ENCODE measurements at regions not wholly inside any gene's neighbourhood (a gene's known extent, or its start where the extent isn't known, plus 50 kb on each side); places are given as distances from the start of the nearest gene placed in this dataset.

DNA sequence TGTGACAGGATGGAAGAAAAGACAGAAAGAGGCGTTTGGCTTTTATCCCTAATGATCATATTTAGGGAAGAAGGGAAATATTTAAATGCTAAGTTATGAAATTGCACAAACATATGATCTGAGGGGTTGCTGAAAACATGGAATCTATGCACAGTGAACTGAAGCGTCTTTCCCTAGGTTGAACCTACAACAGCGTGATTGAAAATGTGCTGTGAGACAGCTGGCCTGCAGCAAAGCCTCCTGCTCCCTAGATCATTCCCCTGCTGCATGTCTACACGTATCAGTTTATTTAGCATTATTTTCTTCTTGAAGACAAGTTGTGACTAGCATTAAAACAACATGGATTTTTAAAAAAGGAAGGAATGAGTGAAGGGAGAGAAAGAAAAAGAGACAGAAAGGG is 272.5 kb upstream of the TRAM1L1 start:
- H3K4me3 Mint-ChIP-seq: no peak overlapping the region
- H3K27me3 Mint-ChIP-seq: no peaks in the 10 kb centered on the region
- ATAC-seq (replicated peaks) (no peak), DNase-seq (no peak)
- no peaks in the 10 kb centered on the region for H3K9me3 Mint-ChIP-seq
- no peaks in the 10 kb centered on the region for H3K4me1 Mint-ChIP-seq
- no peaks in the 10 kb centered on the region for H3K36me3 Mint-ChIP-seq
- H3K27ac Mint-ChIP-seq: no peak overlapping the region

DNA sequence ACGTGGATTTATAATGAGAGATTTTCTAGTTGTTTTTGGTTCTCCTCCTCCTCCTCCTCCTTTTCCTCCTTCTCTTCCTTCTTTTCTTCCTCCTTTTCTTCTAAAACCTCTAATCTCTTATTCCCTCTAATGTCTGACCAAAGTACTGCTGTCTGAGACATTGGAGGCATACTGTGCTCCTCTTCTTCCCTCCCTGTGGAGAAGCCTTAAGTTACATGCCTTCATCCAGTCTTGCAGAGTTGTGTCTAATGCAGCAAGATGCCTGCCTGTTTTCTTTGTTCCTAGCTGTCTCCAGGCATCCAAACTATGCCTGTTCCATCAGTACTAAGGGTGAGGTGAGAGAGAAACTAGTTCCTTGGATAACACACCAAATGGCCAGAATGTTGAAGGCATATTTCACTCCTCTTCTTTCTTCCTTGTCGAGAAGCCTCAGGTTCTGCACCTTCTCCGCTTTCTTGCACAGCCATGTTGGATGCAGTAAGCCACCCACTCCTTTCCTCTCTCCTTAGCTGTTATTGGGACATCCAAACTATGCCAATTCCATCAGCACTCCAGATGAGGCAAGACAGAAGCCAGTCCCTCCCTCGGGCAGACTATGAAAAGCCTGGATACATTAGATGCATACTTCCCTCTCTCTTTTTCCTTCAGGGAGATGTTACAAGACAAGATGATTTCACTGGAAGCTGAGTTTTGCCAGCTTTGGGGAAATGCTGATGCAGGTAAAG is 285.7 kb upstream of the TRAM1L1 start:
- Mint-ChIP-seq H3K27ac (no peak overlapping the region), H3K4me1 (no peaks in the 10 kb centered on the region), H3K4me3 (no peak overlapping the region), H3K27me3 (no peaks in the 10 kb centered on the region), H3K9me3 (peaks cover 0 to 2% of the 10 kb centered on the region in 2 donors), H3K36me3 (no peaks in the 10 kb centered on the region)
- DNase-seq (no peak), ATAC-seq (replicated peaks) (no peak)

DNA sequence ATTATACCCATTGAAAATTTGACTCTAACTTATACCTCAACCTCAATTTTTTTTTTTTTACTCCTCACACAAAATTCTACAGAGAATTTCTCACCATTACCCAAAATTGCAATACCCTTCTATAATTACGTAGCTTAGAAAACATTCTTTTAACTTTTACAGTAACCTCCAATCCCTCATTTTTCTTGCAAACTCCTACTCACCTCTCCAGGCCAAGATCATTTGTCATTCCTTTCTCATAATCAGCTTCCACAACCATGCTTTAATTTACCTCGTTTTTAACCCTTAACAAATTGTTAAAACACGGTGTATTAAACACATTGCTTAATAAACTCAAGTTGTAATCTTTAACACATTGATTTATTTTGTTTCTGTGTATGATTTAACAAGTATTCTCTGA is 289.7 kb upstream of the TRAM1L1 start:
- ATAC-seq (replicated peaks): no peak
- H3K9me3 Mint-ChIP-seq: peaks cover 0 to 2% of the 10 kb centered on the region in 2 donors
- no peaks in the 10 kb centered on the region for H3K36me3 Mint-ChIP-seq
- no peaks in the 10 kb centered on the region for H3K27me3 Mint-ChIP-seq
- no peak for DNase-seq
- no peak overlapping the region for H3K4me3 Mint-ChIP-seq
- no peak overlapping the region for H3K27ac Mint-ChIP-seq
- no peaks in the 10 kb centered on the region for H3K4me1 Mint-ChIP-seq

DNA sequence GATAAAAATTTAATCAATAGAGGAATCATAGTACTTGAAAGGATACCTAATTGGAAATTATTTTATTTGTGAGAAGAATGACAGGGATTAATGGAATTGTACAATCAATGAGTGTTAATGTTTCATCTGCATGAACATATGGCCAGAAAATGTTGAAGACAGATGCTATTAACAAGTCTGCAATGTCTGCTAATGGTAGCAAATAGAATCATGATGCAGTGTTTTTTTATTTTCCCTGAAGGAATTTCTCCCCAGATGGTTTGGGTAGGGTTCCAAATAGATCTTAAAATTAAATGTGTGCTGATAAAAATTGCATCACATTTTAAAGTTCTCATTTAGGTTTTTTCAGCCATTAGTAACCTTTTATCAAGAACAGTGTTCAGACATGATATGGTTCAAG is 291.3 kb upstream of the TRAM1L1 start:
- H3K4me3 Mint-ChIP-seq: no peak overlapping the region
- DNase-seq (no peak), ATAC-seq (replicated peaks) (no peak)
- H3K27me3 Mint-ChIP-seq: no peaks in the 10 kb centered on the region
- H3K27ac Mint-ChIP-seq: no peak overlapping the region
- no peaks in the 10 kb centered on the region for H3K36me3 Mint-ChIP-seq
- no peaks in the 10 kb centered on the region for H3K9me3 Mint-ChIP-seq
- H3K4me1 Mint-ChIP-seq: no peaks in the 10 kb centered on the region

DNA sequence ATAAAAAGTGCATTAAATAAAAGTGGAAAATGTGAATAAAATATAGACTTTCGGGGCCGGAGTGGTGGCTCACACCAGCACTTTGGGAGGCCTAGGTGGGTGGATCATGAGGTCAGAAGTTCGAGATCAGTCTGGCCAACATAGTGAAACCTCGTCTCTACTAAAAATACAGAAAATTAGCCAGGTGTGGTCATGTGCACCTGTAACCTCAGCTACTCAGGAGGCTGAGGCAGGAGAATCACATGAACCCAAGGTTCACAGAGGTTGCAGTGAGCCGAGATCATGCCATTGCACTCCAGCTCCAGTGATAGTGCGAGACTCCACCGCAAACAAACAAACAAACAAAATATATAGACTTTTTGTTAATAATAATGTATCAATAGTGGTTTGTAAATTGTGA is 293.6 kb upstream of the TRAM1L1 start:
- no peaks in the 10 kb centered on the region for H3K4me1 Mint-ChIP-seq
- H3K27me3 Mint-ChIP-seq: no peaks in the 10 kb centered on the region
- H3K9me3 Mint-ChIP-seq: no peaks in the 10 kb centered on the region
- no peak overlapping the region for H3K4me3 Mint-ChIP-seq
- H3K27ac Mint-ChIP-seq: no peak overlapping the region
- ATAC-seq (replicated peaks) (no peak), DNase-seq (no peak)
- H3K36me3 Mint-ChIP-seq: no peaks in the 10 kb centered on the region

DNA sequence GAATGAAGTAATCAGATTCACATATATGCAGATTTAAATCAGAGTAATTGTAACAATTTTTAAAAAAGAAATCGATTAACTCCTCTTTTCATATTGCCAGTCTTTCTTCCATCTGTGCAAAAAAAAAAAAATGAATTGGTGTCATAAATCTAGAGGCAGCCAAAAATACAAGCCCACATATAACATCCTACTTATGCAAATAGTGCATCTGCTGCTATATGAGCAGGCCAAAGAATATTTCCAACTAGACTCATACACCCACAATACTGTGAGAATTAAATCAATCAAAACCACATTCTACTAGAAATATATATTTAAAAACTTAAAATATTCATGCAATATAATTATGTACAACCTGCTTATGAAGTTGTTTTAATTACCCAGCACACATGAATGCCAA is 298.1 kb upstream of the TRAM1L1 start:
- no peaks in the 10 kb centered on the region for H3K27me3 Mint-ChIP-seq
- H3K27ac Mint-ChIP-seq: no peak overlapping the region
- no peaks in the 10 kb centered on the region for H3K36me3 Mint-ChIP-seq
- DNase-seq: no peak
- H3K4me3 Mint-ChIP-seq: no peak overlapping the region
- ATAC-seq (replicated peaks): no peak
- H3K4me1 Mint-ChIP-seq: no peaks in the 10 kb centered on the region
- H3K9me3 Mint-ChIP-seq: no peaks in the 10 kb centered on the region

DNA sequence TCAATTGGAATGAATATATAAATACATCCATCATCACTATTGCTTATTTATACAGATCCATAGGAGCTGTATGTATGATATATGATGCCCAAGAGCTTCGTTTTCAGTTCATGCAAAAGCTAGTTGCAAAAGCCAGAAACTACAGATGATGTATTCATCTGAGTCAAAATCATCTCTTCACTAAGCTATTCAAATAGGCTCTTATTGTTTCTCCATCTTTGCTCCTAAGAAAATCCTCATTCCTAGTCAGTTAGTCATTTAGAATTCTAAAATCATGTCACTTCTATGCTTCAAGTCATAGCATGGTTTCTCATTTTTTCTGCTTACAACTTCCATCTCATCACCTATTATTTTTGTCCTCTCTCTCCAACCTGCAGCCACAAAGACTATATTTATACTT is 300.1 kb upstream of the TRAM1L1 start:
- Mint-ChIP-seq H3K9me3 (no peaks in the 10 kb centered on the region), H3K27ac (no peak overlapping the region), H3K27me3 (no peaks in the 10 kb centered on the region), H3K36me3 (no peaks in the 10 kb centered on the region), H3K4me1 (no peaks in the 10 kb centered on the region), H3K4me3 (no peak overlapping the region)
- DNase-seq (no peak), ATAC-seq (replicated peaks) (no peak)

DNA sequence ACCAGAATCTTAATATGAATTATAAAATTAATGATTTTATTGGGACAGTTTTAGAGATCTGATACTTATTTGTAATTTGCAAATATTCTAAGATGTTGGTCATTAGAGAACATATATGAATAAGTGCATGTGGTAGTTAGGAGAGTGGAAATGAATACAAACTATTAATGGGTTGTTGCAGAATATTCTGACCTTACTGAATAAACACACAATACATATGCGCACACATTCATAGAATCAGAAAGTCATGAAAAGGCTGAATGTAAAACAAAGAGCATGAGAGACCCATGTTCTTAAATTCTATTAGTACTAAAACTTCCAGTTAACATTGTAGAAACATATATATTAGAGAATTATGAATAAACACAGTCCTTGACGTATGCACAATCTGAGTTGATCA is 301.7 kb upstream of the TRAM1L1 start:
- ATAC-seq (replicated peaks): no peak
- no peak for DNase-seq
- Mint-ChIP-seq H3K27ac (no peak overlapping the region), H3K36me3 (no peaks in the 10 kb centered on the region), H3K27me3 (no peaks in the 10 kb centered on the region), H3K4me1 (no peaks in the 10 kb centered on the region), H3K9me3 (no peaks in the 10 kb centered on the region), H3K4me3 (no peak overlapping the region)

DNA sequence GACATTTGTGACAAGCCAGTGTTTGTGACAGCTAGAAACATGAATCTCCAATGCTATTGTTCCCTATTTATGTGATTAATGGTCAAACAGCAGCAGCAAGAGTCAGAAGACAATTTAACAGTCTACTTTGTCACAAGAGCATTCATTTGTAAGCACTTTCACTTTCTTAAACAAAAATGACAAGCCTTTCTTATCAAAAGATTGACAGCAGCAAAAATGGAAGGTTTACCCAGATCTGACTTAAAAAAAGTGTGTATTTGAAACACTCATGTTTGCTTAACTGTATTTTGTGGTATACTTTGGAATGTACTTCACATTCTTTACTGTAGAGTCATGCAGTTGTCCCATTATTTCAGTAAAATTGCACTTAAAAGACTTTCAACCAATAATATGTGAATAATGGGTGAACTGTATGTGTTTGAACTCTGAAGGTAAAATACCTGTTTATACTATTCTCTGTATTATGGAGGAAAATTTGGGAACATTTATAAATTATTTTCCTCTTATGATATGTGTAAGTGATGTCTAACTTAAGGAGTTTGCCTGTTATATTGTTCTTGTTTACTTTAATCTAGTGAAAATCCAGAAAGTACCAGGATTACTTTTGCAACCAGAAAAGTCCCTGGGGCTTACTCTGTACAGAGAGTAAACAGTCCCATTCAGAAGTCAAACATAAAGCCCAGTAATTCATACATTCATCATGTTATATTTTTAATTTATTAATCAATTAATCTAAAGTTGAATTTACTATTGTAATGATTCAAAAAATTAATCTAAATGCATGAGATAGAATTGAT is 314.9 kb upstream of the TRAM1L1 start:
- H3K36me3 Mint-ChIP-seq: no peaks in the 10 kb centered on the region
- no peak for DNase-seq
- no peak overlapping the region for H3K27ac Mint-ChIP-seq
- no peaks in the 10 kb centered on the region for H3K9me3 Mint-ChIP-seq
- H3K4me1 Mint-ChIP-seq: no peaks in the 10 kb centered on the region
- no peaks in the 10 kb centered on the region for H3K27me3 Mint-ChIP-seq
- no peak overlapping the region for H3K4me3 Mint-ChIP-seq
- ATAC-seq (replicated peaks): no peak

DNA sequence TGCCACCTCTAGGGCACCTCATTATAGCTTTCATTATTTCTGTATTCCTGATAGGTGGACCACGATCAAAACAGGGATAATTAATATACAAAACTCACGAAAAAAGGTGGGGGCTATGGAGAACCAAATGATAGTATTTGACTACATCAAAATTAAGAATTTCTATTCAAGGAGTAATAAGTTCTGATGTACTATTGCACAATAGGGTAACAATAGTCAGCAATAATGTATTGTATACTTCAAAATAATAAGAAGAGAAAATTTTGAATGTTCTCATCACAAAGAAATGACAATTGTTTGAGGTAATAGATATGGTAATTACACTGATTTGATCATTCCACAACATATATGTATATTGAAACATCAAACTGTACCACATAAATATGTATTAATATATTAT is 327.3 kb upstream of the TRAM1L1 start:
- Mint-ChIP-seq H3K4me3 (no peak overlapping the region), H3K27me3 (no peaks in the 10 kb centered on the region)

DNA sequence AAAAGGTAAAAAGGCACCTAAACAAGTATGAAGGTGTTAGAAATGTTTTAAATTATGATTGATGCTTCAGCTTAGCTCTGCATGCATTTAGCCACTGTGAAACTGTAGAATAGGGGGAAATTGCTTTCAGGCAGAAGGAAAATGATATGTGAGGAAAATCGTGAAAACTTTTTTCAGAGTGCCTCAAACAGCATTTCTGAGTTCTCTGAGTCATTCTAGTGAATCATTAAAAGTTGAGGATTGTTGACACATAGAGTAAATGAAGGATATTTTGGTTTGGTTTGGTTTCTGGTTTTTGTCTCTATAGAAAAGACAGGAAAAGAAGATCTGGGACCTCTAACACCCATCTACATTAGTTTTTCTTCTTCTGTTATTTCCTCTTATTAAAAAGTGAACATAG is 332.5 kb upstream of the TRAM1L1 start:
- ATAC-seq (replicated peaks): no peak
- Mint-ChIP-seq H3K27ac (no peak overlapping the region), H3K9me3 (no peaks in the 10 kb centered on the region), H3K4me3 (no peak overlapping the region), H3K36me3 (no peaks in the 10 kb centered on the region), H3K4me1 (no peaks in the 10 kb centered on the region), H3K27me3 (no peaks in the 10 kb centered on the region)
- DNase-seq: no peak

More for the DNA sequence above, 327.3 kb upstream of the TRAM1L1 start:
- Mint-ChIP-seq H3K4me1 (no peaks in the 10 kb centered on the region), H3K27ac (no peak overlapping the region), H3K36me3 (no peaks in the 10 kb centered on the region), H3K9me3 (peaks cover 0 to 2% of the 10 kb centered on the region in 2 donors)
- ATAC-seq (replicated peaks): no peak
- no peak for DNase-seq

DNA sequence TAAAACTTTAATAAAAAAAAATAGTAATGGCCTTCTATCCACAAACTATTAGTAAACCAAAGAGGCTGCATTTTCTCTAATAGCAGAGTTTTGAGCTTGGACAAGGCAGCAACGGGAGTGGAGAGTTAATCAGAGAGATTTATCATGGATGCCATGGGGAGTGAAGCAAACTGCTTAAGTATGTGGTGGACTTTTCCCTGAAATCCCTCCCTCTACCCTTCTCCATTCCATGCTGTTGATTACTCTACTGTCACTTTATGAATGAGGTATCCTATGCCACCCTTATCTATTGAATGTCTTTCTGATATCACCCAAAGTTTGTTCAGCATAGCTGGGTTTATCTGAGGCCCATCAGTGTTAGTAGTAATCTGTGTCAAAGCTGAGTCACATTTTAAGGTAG is 335.6 kb upstream of the TRAM1L1 start:
- H3K36me3 Mint-ChIP-seq: no peaks in the 10 kb centered on the region
- DNase-seq (no peak), ATAC-seq (replicated peaks) (no peak)
- no peak overlapping the region for H3K27ac Mint-ChIP-seq
- H3K4me3 Mint-ChIP-seq: no peak overlapping the region
- H3K27me3 Mint-ChIP-seq: no peaks in the 10 kb centered on the region
- peaks cover 0 to 2% of the 10 kb centered on the region in 2 donors for H3K9me3 Mint-ChIP-seq
- H3K4me1 Mint-ChIP-seq: no peaks in the 10 kb centered on the region

DNA sequence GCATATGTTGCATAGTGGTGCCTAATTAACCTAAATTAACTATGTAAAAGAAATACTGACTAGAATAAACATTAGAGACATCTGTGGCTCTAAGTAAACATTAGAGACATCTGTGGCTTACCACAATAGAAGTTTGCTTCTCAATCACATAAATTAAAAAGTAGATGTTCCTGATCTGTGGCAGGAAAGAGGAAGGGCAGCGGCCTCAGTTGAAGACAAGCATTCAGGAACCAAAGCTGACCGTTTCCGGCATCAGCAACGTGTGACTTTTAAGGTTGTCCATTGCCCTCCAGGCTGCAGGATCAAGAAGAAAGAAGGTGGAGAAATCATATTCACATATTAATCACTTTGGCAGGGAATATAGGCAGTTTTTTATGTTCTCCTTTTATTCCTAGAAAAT is 336.3 kb upstream of the TRAM1L1 start:
- no peak for DNase-seq
- no peak overlapping the region for H3K27ac Mint-ChIP-seq
- peaks cover 0 to 2% of the 10 kb centered on the region in 2 donors for H3K9me3 Mint-ChIP-seq
- H3K4me1 Mint-ChIP-seq: no peaks in the 10 kb centered on the region
- H3K36me3 Mint-ChIP-seq: no peaks in the 10 kb centered on the region
- ATAC-seq (replicated peaks): no peak
- H3K4me3 Mint-ChIP-seq: no peak overlapping the region
- H3K27me3 Mint-ChIP-seq: no peaks in the 10 kb centered on the region

DNA sequence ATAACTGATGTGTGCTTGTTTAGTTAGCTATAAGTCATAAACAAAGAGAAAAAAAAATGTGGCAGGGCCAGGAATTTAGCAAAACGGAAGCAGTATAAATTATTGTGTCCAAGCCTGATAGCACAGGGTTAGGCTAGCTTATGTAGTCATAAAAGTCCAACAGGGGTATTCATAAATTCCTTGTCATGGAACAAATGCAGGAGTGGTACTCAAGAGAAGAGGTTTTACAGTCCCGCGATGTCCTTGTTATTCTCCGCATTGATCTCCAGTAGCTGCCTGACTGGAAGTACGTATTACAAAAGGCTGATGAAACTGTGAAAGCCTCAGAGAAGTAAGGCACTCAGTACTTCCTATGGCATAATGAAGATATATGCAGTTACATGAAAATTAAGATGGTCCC is 336.9 kb upstream of the TRAM1L1 start:
- Mint-ChIP-seq H3K27me3 (no peaks in the 10 kb centered on the region), H3K4me1 (no peaks in the 10 kb centered on the region), H3K4me3 (no peak overlapping the region), H3K27ac (no peak overlapping the region), H3K9me3 (peaks cover 0 to 2% of the 10 kb centered on the region in 2 donors), H3K36me3 (no peaks in the 10 kb centered on the region)
- no peak for ATAC-seq (replicated peaks)
- no peak for DNase-seq

DNA sequence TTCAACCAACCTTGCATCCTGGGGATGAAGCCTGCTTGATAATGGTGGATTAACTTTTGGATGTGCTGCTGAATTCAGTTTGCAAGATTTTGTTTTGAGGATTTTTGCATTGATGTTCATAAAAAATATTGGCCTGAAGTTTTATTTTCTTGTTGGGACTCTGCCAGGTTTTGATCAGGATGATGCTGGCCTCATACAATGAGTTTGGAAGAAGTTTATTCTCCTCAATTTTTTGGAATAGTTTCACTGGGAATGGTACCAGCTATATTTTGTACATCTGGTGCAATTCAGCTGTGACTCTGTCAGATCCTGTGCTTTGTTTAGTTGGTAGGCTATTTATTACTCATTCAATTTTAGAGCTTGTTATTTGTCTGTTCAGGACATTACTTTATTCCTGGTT is 340.3 kb upstream of the TRAM1L1 start:
- Mint-ChIP-seq H3K36me3 (no peaks in the 10 kb centered on the region), H3K4me1 (no peaks in the 10 kb centered on the region), H3K4me3 (no peak overlapping the region), H3K9me3 (peaks cover 2 to 3% of the 10 kb centered on the region in 2 donors), H3K27me3 (no peaks in the 10 kb centered on the region), H3K27ac (no peak overlapping the region)
- DNase-seq: no peak
- ATAC-seq (replicated peaks): no peak

Data from stimulated activated naive B cell treated with anti-CD40 and anti-IgM and Interleukin-4, amounts not matched to agents 10 μg/mL and 1 μg/mL and 100 μg/mL, for 72 hours (primary cell).